ENCODE measurements at regions not wholly inside any gene's neighbourhood (a gene's known extent, or its start where the extent isn't known, plus 50 kb on each side); places are given as distances from the start of the nearest gene placed in this dataset.

- Histone ChIP-seq H3K36me3 (ENCODE audit: control insufficient read depth, insufficient read depth, low read length) (no peaks in the 10 kb centered on the region), H3K27me3 (replicated peaks; ENCODE audit: control insufficient read depth, insufficient read depth, low read length) (peaks cover 4% of the 10 kb centered on the region), H3K4me3 (replicated peaks; ENCODE audit: low read depth, low read length) (no peak overlapping the region)
- DNase-seq (ENCODE audit: extremely low read depth, insufficient read length) = no peak
- TF ChIP-seq CTCF (IDR thresholded peaks at IDR 0.05; ENCODE audit: insufficient read depth, low read length, poor library complexity, severe bottlenecking) = no peak
Measured at GRCh38 chr5:135632798-135633197, 54.0 kb upstream of the CXCL14 start.

DNA sequence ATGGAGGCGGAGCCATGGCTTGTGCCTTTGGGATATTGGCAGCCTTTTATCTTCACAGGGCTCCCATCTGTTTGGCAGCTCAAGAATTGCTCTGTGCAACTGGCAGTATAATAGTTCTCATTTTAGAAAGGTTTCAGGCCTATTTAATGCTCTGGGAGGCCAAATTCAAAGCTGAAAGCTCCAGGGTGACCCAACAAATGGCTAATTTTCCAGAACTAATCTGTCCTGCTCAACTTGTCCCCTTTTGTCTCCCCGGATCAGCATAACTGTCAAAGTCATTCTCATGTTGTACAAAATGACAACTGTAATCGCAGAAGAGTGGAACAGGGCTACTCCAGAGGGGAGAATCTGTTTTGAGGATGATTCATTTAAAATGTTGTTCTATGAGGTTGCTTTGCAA is 52.6 kb upstream of the CXCL14 start:
- H3K27me3 ChIP-seq (replicated peaks; ENCODE audit: control insufficient read depth, insufficient read depth, low read length) = peaks cover 4% of the 10 kb centered on the region
- no peak for TF ChIP-seq CTCF (IDR thresholded peaks at IDR 0.05; ENCODE audit: insufficient read depth, low read length, poor library complexity, severe bottlenecking)
- H3K4me3 ChIP-seq (replicated peaks; ENCODE audit: low read depth, low read length) = no peak overlapping the region
- no peak for DNase-seq (ENCODE audit: extremely low read depth, insufficient read length)
- no peaks in the 10 kb centered on the region for H3K36me3 ChIP-seq (ENCODE audit: control insufficient read depth, insufficient read depth, low read length)

- Histone ChIP-seq H3K4me3 (replicated peaks; ENCODE audit: low read depth, low read length) (no peak overlapping the region), H3K36me3 (ENCODE audit: control insufficient read depth, insufficient read depth, low read length) (no peaks in the 10 kb centered on the region), H3K27me3 (replicated peaks; ENCODE audit: control insufficient read depth, insufficient read depth, low read length) (peaks cover 3% of the 10 kb centered on the region)
- TF ChIP-seq CTCF (IDR thresholded peaks at IDR 0.05; ENCODE audit: insufficient read depth, low read length, poor library complexity, severe bottlenecking) = no peak
- DNase-seq (ENCODE audit: extremely low read depth, insufficient read length) = no peak
Measured at GRCh38 chr5:135629666-135630065, 50.9 kb upstream of the CXCL14 start.

DNA sequence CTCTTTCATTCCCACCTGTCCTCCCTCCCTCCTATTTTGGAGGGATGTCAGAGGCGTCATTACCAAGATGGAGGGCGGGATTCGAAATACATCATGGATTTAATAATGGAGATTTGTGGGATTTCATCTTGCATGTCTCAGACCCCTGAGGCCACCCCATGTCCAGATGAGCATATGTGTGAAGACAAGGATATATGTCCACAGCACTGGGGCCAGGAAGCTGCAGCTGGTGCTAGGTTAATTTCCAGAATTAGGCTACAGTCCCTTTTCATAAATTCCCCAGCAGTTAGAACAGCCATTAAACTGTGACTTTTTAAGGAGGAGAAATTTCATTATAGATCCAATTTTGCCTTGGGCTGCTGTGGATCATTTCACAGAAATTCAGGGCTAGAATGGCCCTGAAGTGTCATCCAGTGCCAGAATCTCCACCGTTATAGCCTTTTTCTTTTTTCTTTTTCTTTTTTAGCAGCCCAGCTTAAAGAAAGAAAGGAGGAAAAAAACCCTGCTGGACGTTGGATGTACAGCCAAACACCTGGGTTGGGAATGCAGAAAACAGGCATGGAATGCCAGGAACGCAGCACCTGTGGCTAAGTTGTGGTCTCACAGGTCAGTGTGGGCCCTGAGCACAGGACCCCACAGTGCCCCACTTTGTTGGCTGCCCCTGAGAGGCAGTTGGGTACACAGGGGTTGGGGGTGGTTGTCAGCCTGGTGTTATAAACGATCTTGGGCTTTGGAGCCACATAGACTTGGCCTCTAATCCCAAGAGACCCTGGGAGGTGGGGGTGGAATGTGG is 50.2 kb upstream of the CXCL14 start:
- TF ChIP-seq CTCF (IDR thresholded peaks at IDR 0.05; ENCODE audit: insufficient read depth, low read length, poor library complexity, severe bottlenecking) = no peak
- no peak for DNase-seq (ENCODE audit: extremely low read depth, insufficient read length)
- Histone ChIP-seq H3K27me3 (replicated peaks; ENCODE audit: control insufficient read depth, insufficient read depth, low read length) (peaks cover 3% of the 10 kb centered on the region), H3K4me3 (replicated peaks; ENCODE audit: low read depth, low read length) (no peak overlapping the region), H3K36me3 (ENCODE audit: control insufficient read depth, insufficient read depth, low read length) (no peaks in the 10 kb centered on the region)
